HG02981 (cell line): ENCODE measurements at regions not wholly inside any gene's neighbourhood (a gene's known extent, or its start where the extent isn't known, plus 50 kb on each side); places are given as distances from the start of the nearest gene placed in this dataset.
"Not testable (repeated sequence)": the region's sequence is repeated elsewhere in the genome, so short reads cannot be mapped to it uniquely, and the experiment has no call there.

ENCODE experiments used
- ATAC-seq: cut with Tn5 transposase; IDR thresholded peaks from one replicate; pipeline ENCODE4 v1.9.1; 2021; ENCODE audit warnings: mild to moderate bottlenecking, moderate library complexity; ENCODE audit not compliant: unreplicated experiment

DNA sequence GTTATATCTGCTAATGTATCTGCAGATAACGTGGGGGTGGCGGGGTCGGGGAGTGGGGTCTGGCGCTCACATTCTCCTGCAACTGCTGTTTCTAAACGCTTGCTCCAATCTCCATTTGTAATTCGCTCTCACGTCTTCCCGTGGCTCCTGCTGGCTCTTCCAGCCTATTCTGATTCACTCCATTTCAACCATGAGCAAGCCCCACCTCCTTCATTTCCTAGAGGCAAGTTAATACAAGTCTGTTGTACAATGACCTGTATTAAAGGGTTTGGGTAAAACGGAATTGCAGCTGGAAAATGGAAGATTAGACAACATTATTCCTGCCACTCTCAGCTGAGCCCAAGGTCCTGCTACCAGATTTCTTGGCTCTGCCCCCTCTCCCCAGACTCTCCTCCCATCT, 132.3 kb downstream of the CSNK2A3 start:
- no peak for ATAC-seq

DNA sequence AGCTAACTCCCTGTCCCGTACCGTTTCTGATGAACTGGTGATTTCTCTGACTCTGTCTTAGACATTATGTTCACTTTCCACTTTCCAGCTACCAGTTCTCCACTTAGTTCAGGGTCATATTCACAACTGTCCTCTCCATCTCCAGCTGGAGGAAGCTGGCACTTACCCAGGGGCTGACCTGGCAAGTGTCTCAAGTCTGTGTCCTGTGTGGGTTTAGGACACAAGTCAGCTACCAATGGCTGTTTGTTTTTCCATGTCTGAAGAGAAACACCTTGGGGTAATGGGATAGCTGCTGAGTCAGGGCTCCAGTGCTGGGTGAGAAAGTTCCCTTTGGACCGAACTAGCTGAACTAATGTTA, 134.4 kb downstream of the CSNK2A3 start:
- no peak for ATAC-seq

DNA sequence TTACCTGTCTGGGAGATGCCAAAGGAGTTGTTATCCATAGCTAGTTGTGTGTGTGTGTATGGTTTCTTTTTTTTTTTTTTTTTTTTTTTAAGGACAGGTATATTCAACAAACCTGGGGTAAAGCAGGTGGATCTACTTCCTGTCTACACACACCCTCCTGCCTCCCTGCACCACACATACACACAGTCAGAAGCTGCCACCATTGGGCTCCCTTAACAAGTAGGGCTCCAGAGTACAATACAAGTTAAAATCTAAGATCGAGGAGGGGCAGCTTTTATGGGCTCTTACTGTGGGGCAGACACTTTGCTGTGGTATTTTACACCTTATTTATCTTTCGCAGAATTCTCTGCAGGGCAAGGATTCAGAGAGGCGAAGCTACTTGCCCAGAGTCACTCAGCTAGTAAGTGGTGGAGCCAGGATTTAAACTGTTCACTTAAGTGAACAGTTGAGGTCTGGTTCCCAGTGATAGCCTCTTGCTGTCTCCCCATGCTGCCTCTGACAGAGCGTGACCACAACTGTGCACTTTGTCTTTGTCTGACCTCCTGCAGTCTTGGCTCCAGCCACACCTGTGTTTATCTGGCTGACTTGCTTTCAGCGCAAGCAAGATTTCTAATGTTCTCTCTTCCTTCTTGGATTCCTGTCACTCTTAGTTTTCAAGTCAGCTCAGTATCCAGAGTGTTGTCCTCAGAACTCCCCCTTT, 135.0 kb downstream of the CSNK2A3 start:
- ATAC-seq = no peak

DNA sequence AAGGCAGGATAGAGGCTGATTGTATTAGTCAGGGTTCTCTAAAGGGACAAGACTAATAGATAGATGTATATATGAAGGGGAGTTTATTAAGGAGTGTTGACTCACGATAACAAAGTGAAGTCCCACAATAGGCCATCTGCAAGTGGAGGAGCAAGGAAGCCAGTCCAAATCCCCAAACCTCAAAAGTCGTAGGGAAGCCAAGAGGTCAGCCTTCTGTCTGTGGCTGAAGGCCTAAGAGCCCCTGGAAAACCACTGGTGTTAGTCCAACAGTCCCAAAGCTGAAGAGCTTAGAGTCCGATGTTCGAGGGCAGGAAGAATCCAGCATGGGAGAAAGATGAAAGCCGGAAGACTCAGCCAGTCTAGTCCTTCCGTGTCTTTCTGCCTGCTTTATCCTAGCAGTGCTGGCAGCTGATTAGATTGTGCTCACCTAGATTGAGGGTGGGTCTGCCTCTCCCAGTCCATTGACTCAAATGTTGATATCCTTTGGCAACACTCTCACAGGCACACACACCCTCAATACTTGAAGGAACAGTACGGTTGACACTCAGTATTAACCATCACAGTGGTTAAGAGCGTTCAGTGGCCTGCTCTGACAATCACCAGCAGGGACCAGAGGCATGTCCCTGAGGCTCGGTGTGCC, 135.6 kb downstream of the CSNK2A3 start:
- no peak for ATAC-seq

DNA sequence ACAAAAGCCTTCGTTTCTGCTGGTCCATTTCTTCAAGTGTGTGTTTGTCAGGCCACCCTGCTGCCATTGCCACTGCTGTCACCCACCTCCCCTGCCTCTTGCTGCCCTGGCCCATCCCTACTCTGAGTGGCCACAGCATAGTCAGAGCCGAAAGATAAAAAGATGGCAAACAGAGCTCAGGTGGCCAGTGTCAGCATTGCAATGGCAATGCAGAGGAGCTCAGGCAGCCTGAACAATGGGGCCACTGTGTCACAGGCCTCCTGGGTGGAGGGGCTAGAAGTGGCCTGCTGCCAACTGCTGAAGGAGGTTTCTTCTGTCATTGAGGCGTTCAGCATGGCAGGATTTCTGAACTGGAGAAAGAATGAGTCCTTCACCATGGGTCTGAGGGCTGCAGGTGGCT, 137.1 kb downstream of the CSNK2A3 start:
- ATAC-seq = no peak

DNA sequence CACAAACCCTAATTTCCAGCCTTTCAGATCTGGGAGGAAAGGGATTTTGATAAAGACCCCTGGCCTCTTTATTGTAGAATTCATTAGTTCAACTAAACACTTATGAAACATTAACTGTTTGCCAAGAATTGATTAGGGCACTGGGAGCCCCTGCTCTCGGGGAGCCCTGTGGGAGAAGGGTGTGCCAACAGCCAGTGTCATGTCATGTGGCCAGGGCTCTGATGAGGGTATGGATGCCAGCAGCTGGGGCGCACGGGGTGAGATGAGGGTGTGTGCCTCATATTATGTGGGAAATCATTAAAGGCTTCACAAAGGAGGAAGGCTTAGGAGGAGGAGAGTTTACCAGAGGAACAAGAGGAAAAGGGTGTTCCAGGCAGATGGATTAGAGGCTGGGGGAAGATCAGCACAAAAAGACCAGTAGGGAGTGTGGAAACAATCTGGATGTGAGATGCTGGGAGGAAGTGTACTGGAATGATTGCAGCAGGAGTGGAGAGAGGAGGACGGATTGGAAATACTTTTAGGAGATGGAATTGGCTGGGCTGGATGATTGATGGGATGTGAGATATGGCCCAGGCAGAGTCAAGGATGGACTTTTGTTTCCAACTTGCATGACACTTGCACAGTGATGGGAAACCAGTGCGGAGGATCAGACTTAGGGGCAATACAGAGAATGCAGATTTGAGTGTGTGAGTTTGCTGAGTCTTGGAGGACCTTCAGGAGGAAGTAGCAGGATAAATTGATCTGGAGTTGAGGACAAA, 137.8 kb downstream of the CSNK2A3 start:
- no peak for ATAC-seq

DNA sequence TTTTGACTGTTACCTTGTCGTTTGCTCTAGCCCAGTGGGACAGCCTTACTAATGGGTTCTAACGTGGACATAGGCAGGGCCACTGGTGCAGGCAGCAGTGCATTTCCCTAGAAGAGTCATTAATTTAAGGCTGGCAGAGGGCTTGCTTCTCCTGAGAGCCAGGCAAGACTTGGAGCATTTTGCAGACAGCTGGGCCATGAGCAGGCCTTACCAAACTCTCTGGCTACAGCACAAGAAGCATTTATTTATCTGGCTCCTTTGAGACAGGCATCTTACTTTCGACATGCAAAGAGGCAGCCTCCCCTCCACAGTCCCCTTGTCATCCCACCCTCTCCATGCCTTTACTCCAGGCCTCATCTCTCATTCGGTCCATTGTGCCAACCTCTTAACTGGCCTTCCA, 139.9 kb downstream of the CSNK2A3 start:
- no peak for ATAC-seq

DNA sequence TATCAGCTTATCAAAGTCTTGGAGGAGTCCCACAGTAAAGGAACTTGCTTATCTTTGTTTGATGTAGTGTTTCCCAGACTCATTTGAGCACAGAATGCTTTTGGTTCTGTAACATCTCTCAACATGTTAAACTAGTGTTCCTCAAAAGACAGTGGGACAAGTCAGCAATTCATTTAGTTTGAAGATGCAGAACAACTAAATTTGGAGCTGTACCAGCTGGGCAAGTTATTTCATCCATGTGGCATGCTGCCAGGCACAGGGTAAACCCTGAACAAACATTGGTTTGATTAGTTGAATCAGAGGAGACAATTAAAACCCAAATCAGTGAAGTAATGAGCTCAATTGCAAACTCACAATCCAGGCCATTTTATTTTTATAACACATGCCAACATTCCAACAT, 141.2 kb downstream of the CSNK2A3 start:
- no peak for ATAC-seq

DNA sequence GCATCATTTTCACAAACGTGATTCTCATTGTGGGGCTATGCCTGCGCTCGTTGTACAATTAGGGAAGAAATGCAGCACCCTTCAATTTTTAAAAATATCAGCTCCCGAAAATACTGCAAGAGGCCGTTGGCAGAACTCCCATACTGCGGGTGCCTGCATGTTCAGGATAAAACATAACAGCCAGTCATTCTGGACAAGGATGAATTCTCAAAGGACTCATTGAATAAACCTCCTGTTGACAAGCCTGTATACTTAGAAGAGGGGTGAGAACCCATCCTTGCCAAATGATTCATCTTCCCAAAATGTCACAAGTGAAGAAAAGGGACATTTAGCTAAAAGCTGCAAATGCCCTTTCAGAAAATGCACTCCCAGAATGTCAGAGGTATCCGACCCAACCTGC, 141.9 kb downstream of the CSNK2A3 start:
- ATAC-seq = no peak

DNA sequence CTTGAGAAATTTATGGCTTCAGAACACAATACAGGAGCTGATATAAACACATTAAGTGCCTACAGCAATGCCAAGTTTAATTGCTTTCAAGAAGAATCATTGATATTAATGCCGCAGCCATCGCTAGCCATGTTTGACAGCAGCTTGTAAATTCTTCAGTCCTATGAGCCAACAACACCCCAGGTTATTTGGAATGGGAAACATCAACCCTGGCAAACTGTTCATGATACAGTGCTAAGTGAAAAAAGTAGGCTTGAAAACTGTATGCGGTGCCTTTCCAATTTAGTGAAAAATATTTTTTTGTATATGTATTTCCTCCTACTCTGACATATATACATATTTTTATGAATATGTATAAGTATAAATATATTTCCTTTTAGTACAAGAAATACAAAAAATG, 142.6 kb downstream of the CSNK2A3 start:
- no peak for ATAC-seq

DNA sequence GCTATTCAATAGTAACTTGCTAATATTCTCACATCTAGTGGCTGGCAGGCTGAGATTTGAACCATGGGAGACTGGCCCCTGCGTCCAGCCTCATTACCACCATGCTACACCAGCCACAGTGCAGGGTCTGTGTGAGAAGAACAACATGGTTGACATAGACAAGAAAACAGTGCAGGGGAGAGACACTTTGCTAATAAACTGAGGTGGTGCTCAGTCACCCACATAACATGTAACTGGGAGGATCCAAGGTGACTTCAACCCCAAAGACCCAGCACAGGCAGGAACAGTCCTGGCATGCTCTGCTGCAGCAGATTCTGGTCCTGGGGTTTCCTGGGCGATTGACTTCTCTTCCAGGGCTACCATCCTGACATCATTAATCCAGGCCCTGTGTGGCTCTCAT, 143.1 kb downstream of the CSNK2A3 start:
- ATAC-seq = no peak

DNA sequence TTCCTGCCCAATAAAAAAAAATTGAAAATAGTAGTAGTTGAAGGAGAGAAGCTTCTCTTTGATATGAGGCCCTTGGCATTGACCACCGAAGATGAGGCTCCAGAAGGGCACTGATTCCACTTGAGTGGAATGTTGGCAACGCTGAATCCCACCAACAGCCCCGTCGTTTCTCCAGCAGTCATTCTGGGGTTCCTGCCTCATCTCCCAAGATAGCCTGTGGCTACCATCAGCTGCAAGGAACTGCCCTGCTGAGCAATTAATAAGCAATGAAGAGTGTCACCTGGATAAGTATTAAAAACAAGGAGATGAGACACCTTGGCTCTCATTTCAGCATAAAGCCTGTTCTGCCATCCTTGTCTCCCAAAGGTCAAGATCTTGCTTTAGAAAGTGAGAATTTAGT, 144.1 kb downstream of the CSNK2A3 start:
- no peak for ATAC-seq

DNA sequence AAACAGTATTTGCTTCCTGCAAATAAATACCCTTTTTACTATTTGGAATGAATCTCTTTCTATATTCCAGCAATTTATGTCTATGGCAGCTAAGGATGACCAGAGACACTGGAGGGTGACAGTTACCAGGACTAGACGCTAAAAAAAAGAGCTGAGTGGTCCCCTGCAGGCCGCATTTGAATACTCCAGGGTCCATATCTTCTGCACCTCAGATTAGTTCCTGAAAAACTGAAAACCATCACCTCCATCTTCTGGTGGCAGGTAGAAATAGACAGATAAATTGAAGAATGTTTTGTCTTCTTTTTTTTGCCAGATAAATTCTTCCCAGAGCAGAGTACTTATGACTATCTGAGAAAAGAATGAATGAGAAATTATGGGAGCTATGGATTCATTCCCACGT, 145.6 kb downstream of the CSNK2A3 start:
- ATAC-seq = no peak

DNA sequence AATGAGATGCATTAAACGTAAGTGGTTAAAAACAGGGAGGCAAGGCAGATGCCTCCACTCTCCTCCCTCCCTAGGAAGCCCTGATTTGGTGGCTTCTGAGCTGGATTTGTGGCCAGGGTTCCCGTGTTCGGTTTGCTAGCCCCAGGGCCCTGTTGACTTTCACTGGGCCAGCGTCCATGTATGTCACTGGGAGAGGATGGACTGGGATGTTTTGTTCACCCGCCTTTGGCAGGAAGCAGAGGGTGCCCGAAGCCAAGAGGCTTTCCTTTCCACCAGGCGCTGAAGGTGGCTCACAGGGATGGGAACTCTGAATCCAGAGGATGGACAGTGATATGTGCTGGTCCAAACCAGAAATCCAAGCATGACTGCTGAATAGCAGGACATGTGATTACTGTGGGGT, 146.6 kb downstream of the CSNK2A3 start:
- no peak for ATAC-seq

DNA sequence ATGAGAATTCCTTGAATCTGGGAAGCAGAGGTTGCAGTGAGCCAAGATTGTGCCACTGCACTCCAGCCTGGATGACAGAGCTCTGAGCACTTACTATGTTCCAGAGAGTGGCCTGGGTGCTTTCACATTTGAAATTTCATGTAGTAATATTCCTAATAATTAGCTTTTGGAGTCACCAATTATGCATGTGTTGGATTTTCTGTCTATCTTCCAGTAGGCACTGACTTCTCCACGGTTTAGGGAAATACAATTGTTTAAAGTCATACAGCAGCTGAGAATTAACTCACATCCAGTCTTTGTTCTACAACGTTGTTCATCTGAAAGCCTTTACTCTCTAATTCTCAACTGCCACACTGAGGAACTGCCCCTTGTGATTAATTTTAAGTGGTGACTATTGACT, 150.2 kb downstream of the CSNK2A3 start:
- ATAC-seq = no peak

DNA sequence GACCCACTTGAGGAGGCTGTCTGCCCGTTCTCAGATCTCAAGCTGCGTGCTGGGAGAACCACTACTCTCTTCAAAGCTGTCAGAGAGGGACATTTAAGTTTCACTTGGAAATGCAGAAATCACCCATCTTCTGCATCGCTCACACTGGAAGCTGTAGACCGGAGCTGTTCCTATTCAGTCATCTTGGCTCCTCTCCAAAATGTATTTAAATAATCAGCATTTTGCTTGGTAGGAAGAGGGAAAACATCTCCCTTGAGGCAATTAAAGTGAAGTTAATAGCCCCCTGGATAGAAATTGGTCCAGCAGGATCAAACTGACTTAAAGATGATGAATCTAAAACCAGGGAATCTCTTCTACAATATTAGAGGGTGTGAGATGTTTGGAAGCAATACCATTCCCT, 151.7 kb downstream of the CSNK2A3 start:
- not testable (repeated sequence) for ATAC-seq

DNA sequence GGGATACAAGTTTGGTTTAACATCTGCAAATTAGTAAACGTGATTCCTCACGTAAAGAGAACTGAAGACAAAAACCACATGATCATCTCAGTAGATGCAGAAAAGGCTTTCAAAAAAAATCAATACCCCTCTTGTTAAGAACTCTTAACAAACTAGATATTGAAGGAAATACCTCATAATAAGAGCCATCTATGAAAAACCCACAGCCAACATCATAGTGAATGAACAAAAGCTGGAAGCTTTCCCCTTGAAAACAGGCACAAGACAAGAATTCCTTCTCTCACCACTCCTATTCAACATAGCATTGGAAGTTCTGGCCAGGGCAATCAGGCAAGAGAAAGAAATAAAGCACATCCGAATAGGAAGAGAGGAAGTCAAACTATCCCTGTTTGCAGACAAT, 160.5 kb downstream of the CSNK2A3 start:
- no peak for ATAC-seq

DNA sequence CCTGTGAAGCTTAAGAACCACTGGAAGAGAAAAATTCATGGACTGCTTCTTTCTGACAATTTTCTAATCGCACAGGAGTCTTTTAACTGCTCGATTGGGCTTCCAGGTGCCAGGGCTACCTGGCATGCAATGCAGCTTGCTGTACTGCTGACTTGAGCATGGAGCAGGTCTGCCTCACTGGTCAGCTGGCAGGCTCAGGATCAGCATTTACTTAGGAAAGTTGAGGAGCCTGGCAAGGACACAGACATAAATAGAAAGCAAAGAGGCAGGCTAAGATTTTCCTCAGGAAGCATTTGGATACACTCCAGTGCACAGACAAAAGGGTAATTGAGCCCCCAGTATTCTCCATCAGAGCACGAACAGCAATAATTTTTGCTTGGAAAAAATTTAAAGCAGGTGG, 163.5 kb downstream of the CSNK2A3 start:
- ATAC-seq = no peak

DNA sequence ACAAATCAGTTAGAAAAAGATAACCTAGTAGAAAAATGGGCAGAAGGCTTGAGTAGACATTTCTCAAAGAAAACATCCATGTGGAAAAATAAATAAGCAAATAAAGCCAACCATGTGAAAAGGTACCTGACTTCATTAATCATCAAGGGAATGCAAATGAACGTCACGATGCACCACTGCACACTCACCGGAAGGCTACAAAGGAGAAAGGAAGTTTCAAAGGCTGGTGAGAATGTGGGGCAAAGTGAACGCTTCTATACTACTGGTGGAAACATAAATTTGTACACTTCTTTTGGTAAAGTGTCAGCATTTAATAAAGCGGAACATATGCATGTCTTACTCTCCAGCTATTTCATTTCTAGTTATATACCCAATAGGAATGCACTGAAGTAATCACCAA, 166.8 kb downstream of the CSNK2A3 start:
- ATAC-seq = no peak

DNA sequence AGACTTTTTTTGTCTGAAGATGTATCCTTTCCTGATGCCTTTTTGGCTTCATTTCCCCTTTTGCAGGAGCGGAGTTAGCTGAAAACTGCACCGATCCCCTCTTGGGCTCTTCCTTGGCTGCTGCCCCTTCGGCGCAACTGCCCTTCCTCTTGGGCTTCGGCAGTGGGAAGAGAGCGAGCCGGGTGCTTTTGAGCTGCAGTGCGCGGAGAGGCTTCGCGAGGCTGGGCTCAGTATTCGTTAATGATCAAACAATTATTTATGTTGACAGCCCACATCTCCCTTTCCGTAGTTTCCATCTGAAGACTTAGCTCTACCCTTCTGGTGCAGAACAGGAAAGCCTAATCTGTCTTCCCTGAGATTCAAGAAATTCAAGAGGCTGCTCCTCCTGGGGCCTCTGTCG, 170.8 kb downstream of the CSNK2A3 start:
- ATAC-seq = no peak

DNA sequence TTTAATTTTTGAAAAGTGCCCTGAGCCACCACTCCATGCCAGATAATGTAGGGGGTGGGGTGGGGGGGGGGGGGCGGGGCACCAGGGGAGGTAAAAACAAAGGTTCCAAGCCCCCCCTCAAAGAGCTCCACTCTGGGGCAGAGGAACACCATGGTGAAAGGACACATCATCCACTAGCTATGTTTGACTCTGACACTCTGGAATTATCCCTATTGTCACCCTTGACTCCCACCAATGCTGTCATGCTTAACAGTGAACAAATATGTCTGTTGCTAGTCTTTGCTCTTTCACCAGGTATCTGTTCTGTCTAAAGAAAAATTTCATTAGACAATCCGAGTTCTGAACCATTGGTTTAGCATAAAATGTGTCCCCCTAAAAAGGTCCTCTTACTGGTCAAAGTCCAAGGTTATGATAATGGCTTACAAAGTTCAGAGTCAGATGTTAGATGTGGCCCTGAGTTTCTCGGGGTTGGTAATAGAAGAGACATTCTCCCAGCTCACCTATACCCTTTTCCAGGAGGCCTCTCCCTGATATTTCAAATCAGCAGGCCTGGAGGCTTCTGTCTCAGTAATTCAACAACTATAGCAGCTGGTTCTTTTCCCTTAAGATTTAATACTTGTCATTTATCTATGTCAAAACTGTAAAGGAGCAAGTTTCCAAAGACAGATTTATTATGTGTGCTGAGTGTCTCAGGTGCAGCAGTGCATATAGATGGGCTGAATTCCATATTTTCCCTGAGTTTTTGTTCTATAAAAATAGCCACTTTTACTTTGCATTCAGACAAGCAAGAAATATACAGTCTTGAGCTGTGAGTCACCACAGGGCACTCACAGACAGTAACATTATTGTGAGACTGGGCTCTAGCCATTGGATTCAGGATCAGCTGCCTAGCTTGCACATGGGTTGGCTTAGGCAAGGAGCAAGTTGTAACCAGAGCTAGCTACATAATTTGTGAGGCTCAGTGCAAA, 174.1 kb downstream of the CSNK2A3 start:
- no peak for ATAC-seq
